ENCODE measurements at regions not wholly inside any gene's neighbourhood (a gene's known extent, or its start where the extent isn't known, plus 50 kb on each side); places are given as distances from the start of the nearest gene placed in this dataset.

- TF ChIP-seq, protein P1, sequence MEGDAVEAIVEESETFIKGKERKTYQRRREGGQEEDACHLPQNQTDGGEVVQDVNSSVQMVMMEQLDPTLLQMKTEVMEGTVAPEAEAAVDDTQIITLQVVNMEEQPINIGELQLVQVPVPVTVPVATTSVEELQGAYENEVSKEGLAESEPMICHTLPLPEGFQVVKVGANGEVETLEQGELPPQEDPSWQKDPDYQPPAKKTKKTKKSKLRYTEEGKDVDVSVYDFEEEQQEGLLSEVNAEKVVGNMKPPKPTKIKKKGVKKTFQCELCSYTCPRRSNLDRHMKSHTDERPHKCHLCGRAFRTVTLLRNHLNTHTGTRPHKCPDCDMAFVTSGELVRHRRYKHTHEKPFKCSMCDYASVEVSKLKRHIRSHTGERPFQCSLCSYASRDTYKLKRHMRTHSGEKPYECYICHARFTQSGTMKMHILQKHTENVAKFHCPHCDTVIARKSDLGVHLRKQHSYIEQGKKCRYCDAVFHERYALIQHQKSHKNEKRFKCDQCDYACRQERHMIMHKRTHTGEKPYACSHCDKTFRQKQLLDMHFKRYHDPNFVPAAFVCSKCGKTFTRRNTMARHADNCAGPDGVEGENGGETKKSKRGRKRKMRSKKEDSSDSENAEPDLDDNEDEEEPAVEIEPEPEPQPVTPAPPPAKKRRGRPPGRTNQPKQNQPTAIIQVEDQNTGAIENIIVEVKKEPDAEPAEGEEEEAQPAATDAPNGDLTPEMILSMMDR (optimal IDR thresholded peaks at IDR 0.05 in 1 of 3, IDR thresholded peaks at IDR 0.05 in 1 of 3, conservative IDR thresholded peaks at IDR 0.05 in 1 of 3; ENCODE audit: extremely low read depth in 1 of 3, insufficient read depth in 2 of 3, low read length in 3 of 3), result no peak
- TF ChIP-seq EZH2 (IDR thresholded peaks at IDR 0.05; ENCODE audit: low read length), result no peak
These were observed 145.4 kb downstream of the WDR11 start for GRCh38 chr10:120996456-120997034.
